GM23338 (cell line): ENCODE measurements at regions not wholly inside any gene's neighbourhood (a gene's known extent, or its start where the extent isn't known, plus 50 kb on each side); places are given as distances from the start of the nearest gene placed in this dataset.

Experiments used
- ATAC-seq: fragments of 200-7000 bp; cut with Tn5 transposase; 3 replicates; pipeline ENCODE4 v1.9.1; 2020
- DNase-seq: peaks from one replicate; pipeline ENCODE4 v3.0.0-alpha.2; 2015; ENCODE audit warnings: low spot score
- H2AFZ ChIP-seq: fragments of 200-600 bp; sonication (generic); 2 replicates; pipeline ENCODE4 v1.8.0; 2016; ENCODE audit warnings: antibody characterized with exemption, mild to moderate bottlenecking, moderate library complexity
- H3F3A ChIP-seq: fragments of 200-600 bp; sonication (generic); replicated peaks from 2 replicates; pipeline ENCODE4 v1.8.0; 2017; ENCODE audit warnings: antibody characterized with exemption, mixed run types, low read depth
- H3K27ac ChIP-seq: fragments of 200-600 bp; sonication (generic); 2 replicates; pipeline ENCODE4 v1.6.1; 2016; ENCODE audit warnings: low read depth
- H3K27me3 ChIP-seq: fragments of 200-600 bp; sonication (generic); 2 replicates; pipeline ENCODE4 v1.8.0; 2016; ENCODE audit warnings: mild to moderate bottlenecking, mixed run types, moderate library complexity; ENCODE audit not compliant: insufficient read depth
- H3K36me3 ChIP-seq: fragments of 200-600 bp; sonication (generic); 2 replicates; pipeline ENCODE4 v1.8.0; 2016; ENCODE audit warnings: mild to moderate bottlenecking; ENCODE audit not compliant: insufficient read depth
- H3K4me1 ChIP-seq: fragments of 200-600 bp; sonication (generic); 2 replicates; pipeline ENCODE4 v1.8.0; 2016; ENCODE audit warnings: mild to moderate bottlenecking, moderate library complexity; ENCODE audit not compliant: insufficient read depth
- H3K4me2 ChIP-seq: fragments of 200-600 bp; sonication (generic); 2 replicates; pipeline ENCODE4 v1.7.1; 2017; ENCODE audit warnings: mixed run types
- H3K4me3 ChIP-seq: fragments of 200-600 bp; sonication (generic); 2 replicates; pipeline ENCODE4 v1.6.1; 2016; ENCODE audit warnings: mixed run types
- H3K79me2 ChIP-seq: fragments of 200-600 bp; sonication (generic); replicated peaks from 2 replicates; pipeline ENCODE4 v1.8.0; 2017; ENCODE audit warnings: mild to moderate bottlenecking; ENCODE audit not compliant: insufficient read depth
- H3K9me2 ChIP-seq: fragments of 200-600 bp; sonication (generic); 2 replicates; pipeline ENCODE4 v1.8.0; 2017; ENCODE audit not compliant: insufficient read depth
- H4K20me1 ChIP-seq: fragments of 200-600 bp; sonication (generic); replicated peaks from 2 replicates; pipeline ENCODE4 v1.8.0; 2017; ENCODE audit warnings: mild to moderate bottlenecking; ENCODE audit not compliant: insufficient read depth
- H3K27ac Mint-ChIP-seq: 2 replicates; pipeline ENCODE4 v1.8.0; 2020; ENCODE audit warnings: inconsistent platforms, mild to moderate bottlenecking, moderate library complexity, mixed read lengths
- H3K27me3 Mint-ChIP-seq: 3 replicates; pipeline ENCODE4 v1.8.0; 2022; ENCODE audit warnings: low read depth, mild to moderate bottlenecking, moderate library complexity, mixed read lengths, inconsistent platforms; ENCODE audit not compliant: insufficient read depth, poor library complexity
- H3K36me3 Mint-ChIP-seq: 3 replicates; pipeline ENCODE4 v1.8.0; 2021; ENCODE audit warnings: low read depth, mild to moderate bottlenecking, inconsistent platforms, moderate library complexity, mixed read lengths
- H3K4me1 Mint-ChIP-seq: 3 replicates; pipeline ENCODE4 v1.8.0; 2020; ENCODE audit warnings: mild to moderate bottlenecking, inconsistent platforms, mixed read lengths
- H3K4me3 Mint-ChIP-seq: 3 replicates; pipeline ENCODE4 v1.8.0; 2021; ENCODE audit warnings: moderate library complexity, mild to moderate bottlenecking, inconsistent platforms, mixed read lengths
- H3K9me3 Mint-ChIP-seq: 3 replicates; pipeline ENCODE4 v1.8.0; 2020; ENCODE audit warnings: moderate library complexity, mild to moderate bottlenecking, inconsistent platforms, mixed read lengths
- CTCF ChIP-seq, 2 experiments: fragments of 200-600 bp in 1 of 2; sonication (generic) in 1 of 2; conservative IDR thresholded peaks; 2 replicates each; pipeline versions ENCODE4 v1.5.1 to v1.6.1; 2016 to 2017; ENCODE audit warnings: antibody characterized with exemption in 2 of 2, low read depth in 2 of 2, mild to moderate bottlenecking in 2 of 2, moderate library complexity in 1 of 2
- EZH2 ChIP-seq: fragments of 200-600 bp; sonication (generic); IDR thresholded peaks from one replicate; pipeline ENCODE4 v1.8.0; 2017; ENCODE audit warnings: antibody characterized with exemption, mild to moderate bottlenecking, low read depth; ENCODE audit not compliant: unreplicated experiment
- EZH2phosphoT487 ChIP-seq: fragments of 200-600 bp; sonication (generic); IDR thresholded peaks from one replicate; pipeline ENCODE4 v1.8.1; 2018; ENCODE audit warnings: antibody characterized with exemption; ENCODE audit not compliant: unreplicated experiment
- JUNB ChIP-seq: IDR thresholded peaks from one replicate; pipeline ENCODE4 v1.6.1; 2016; ENCODE audit warnings: antibody characterized with exemption; ENCODE audit not compliant: unreplicated experiment
- NANOG ChIP-seq: IDR thresholded peaks from 2 replicates; pipeline ENCODE4 v1.6.1; 2016; ENCODE audit warnings: antibody characterized with exemption, borderline replicate concordance
- POLR2AphosphoS5 ChIP-seq: IDR thresholded peaks from 2 replicates; pipeline ENCODE4 v1.6.1; 2016; ENCODE audit warnings: antibody characterized with exemption, low read depth
- REST ChIP-seq: IDR thresholded peaks from one replicate; pipeline ENCODE4 v1.6.1; 2018; ENCODE audit warnings: antibody characterized with exemption; ENCODE audit not compliant: unreplicated experiment
- STAT1 ChIP-seq: IDR thresholded peaks from one replicate; pipeline ENCODE4 v1.6.1; 2016; ENCODE audit warnings: antibody characterized with exemption; ENCODE audit not compliant: unreplicated experiment
- ZNF114 ChIP-seq: fragments of 250-450 bp; sonication (Bioruptor Pico); IDR thresholded peaks from 2 replicates; pipeline ENCODE4 v1.5.0; 2020; ENCODE audit warnings: mild to moderate bottlenecking, moderate library complexity
- ZNF331 ChIP-seq: fragments of 250-450 bp; sonication (Bioruptor Pico); IDR thresholded peaks from 2 replicates; pipeline ENCODE4 v1.5.0; 2020; ENCODE audit warnings: low read depth, mild to moderate bottlenecking, moderate library complexity
- ZNF462 ChIP-seq: fragments of 250-450 bp; sonication (Bioruptor Pico); IDR thresholded peaks from 2 replicates; pipeline ENCODE4 v1.5.0; 2020; ENCODE audit warnings: mild to moderate bottlenecking, moderate library complexity

GRCh38 chr14:62428429-62429203 lies 616.6 kb downstream of the KCNH5 start (continued):
- TF ChIP-seq ZNF462 (CRISPR knock-in tag), result no peak
- TF ChIP-seq POLR2AphosphoS5, result no peak
- no peak for TF ChIP-seq ZNF331 (CRISPR knock-in tag)
- no peak for TF ChIP-seq CTCF (conservative IDR thresholded peaks at IDR 0.05; ENCODE audit: low read depth in 2 of 2)
- TF ChIP-seq JUNB, result no peak
- no peak for TF ChIP-seq EZH2

- Histone ChIP-seq H3K27ac (no peak overlapping the region), H3K27me3 (no peaks in the 10 kb centered on the region), H3K36me3 (peaks cover 7% of the 10 kb centered on the region; the same call in 1 of the 2 replicates), H3K9me2 (peaks cover 12% of the 10 kb centered on the region; the same call in 1 of the 2 replicates), H3F3A (no peaks in the 10 kb centered on the region), H3K79me2 (no peaks in the 10 kb centered on the region), H2AFZ (no peak overlapping the region), H3K4me1 (no peaks in the 10 kb centered on the region), H4K20me1 (no peaks in the 10 kb centered on the region), H3K4me3 (no peak overlapping the region), H3K4me2 (no peak overlapping the region)
- peaks cover 2% of the 10 kb centered on the region for H3K27me3 Mint-ChIP-seq
- peaks cover 38% of the 10 kb centered on the region for H3K36me3 Mint-ChIP-seq
- H3K27ac Mint-ChIP-seq, result no peak overlapping the region
- peaks cover 43% of the 10 kb centered on the region for H3K9me3 Mint-ChIP-seq
- DNase-seq (no peak), ATAC-seq (no peak)
- no peak overlapping the region for H3K4me3 Mint-ChIP-seq
- H3K4me1 Mint-ChIP-seq, result no peaks in the 10 kb centered on the region; the same call in 2 of the 3 replicates
- TF ChIP-seq JUNB, result no peak
- no peak for TF ChIP-seq EZH2phosphoT487
- TF ChIP-seq ZNF114 (CRISPR knock-in tag), result no peak
- no peak for TF ChIP-seq NANOG
- no peak for TF ChIP-seq ZNF331 (CRISPR knock-in tag)
- TF ChIP-seq REST, result no peak
- no peak for TF ChIP-seq STAT1
- no peak for TF ChIP-seq CTCF (conservative IDR thresholded peaks at IDR 0.05; ENCODE audit: low read depth in 2 of 2)
These were observed 615.6 kb downstream of the KCNH5 start for GRCh38 chr14:62429683-62430082.
